Vagina (tissue), 2 donors: ENCODE measurements at regions not wholly inside any gene's neighbourhood (a gene's known extent, or its start where the extent isn't known, plus 50 kb on each side); places are given as distances from the start of the nearest gene placed in this dataset.

Source experiments
- POLR2A ChIP-seq, 2 donors: fragments of 450-650 bp; IDR thresholded peaks; one replicate each; pipeline ENCODE4 v1.6.1; 2017; ENCODE audit warnings: antibody characterized with exemption in 2 of 2, mild to moderate bottlenecking in 2 of 2, moderate library complexity in 2 of 2
- POLR2AphosphoS5 ChIP-seq, 2 donors: sonication (generic); formaldehyde crosslinking; IDR thresholded peaks; one replicate each; pipeline ENCODE4 v1.9.0; 2017; ENCODE audit warnings: antibody characterized with exemption in 2 of 2, mild to moderate bottlenecking in 2 of 2, low read depth in 1 of 2; ENCODE audit not compliant: insufficient read depth in 1 of 2
- TF ChIP-seq, protein P1 (sequence below), 3 experiments: fragments of 450-650 bp in 2 of 3; fragments of 200-600 bp in 1 of 3; sonication (generic) in 1 of 3; IDR thresholded peaks; one replicate each; pipeline ENCODE4 v1.5.1; 2017 to 2019; ENCODE audit warnings: antibody characterized with exemption in 3 of 3, mild to moderate bottlenecking in 2 of 3, moderate library complexity in 2 of 3

DNA sequence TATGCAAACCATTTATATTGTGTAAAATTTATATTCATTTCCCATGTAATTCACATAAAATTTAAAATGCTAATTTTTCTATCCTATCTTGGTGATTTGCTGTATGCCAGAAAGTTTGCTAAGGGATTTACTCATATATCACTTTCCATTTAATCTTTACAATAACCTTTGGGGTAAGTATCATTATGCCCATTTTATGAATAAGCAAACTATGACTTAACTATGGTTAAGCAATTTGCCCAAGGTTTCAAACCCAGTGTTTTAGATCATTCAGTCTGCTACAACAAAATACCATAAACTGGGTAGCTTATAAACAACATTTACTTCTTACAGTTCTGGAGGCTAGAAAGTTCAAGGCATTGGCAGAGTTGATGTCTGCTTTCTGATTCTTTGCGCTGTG, 246.4 kb upstream of the TMEM161B start:
- TF ChIP-seq POLR2A (IDR thresholded peaks at IDR 0.05): no peak
- TF ChIP-seq, protein P1, sequence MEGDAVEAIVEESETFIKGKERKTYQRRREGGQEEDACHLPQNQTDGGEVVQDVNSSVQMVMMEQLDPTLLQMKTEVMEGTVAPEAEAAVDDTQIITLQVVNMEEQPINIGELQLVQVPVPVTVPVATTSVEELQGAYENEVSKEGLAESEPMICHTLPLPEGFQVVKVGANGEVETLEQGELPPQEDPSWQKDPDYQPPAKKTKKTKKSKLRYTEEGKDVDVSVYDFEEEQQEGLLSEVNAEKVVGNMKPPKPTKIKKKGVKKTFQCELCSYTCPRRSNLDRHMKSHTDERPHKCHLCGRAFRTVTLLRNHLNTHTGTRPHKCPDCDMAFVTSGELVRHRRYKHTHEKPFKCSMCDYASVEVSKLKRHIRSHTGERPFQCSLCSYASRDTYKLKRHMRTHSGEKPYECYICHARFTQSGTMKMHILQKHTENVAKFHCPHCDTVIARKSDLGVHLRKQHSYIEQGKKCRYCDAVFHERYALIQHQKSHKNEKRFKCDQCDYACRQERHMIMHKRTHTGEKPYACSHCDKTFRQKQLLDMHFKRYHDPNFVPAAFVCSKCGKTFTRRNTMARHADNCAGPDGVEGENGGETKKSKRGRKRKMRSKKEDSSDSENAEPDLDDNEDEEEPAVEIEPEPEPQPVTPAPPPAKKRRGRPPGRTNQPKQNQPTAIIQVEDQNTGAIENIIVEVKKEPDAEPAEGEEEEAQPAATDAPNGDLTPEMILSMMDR (IDR thresholded peaks at IDR 0.05): no peak
- TF ChIP-seq POLR2AphosphoS5 (IDR thresholded peaks at IDR 0.05; ENCODE audit: insufficient read depth in 1 of 2, low read depth in 1 of 2): no peak
